H9 (cell line): ENCODE measurements at regions not wholly inside any gene's neighbourhood (a gene's known extent, or its start where the extent isn't known, plus 50 kb on each side); places are given as distances from the start of the nearest gene placed in this dataset.

Experiments used
- DNase-seq: peaks from one replicate; pipeline ENCODE4 v3.0.0-alpha.2; 2017
- H2AFZ ChIP-seq: one replicate; pipeline ENCODE4 v1.6.1; 2013; ENCODE audit warnings: mild to moderate bottlenecking, low read length, control low read depth, moderate library complexity
- H2AK5ac ChIP-seq: 2 replicates; pipeline ENCODE4 v1.6.1; 2013; ENCODE audit warnings: low read length, control low read depth, mixed read lengths; ENCODE audit not compliant: insufficient read length
- H2BK120ac ChIP-seq: one replicate; pipeline ENCODE4 v1.6.1; 2013; ENCODE audit warnings: low read depth, mild to moderate bottlenecking, low read length, control low read depth, inconsistent platforms; ENCODE audit not compliant: poor library complexity, severe bottlenecking
- H2BK12ac ChIP-seq: 2 replicates; pipeline ENCODE4 v1.6.1; 2013; ENCODE audit warnings: low read length, control low read depth, mixed read lengths, low read depth; ENCODE audit not compliant: insufficient read length
- H2BK15ac ChIP-seq: 2 replicates; pipeline ENCODE4 v1.6.1; 2013; ENCODE audit warnings: low read depth, low read length, control low read depth
- H2BK20ac ChIP-seq: one replicate; pipeline ENCODE4 v1.6.1; 2013; ENCODE audit warnings: low read depth, mild to moderate bottlenecking, low read length, control low read depth, inconsistent platforms; ENCODE audit not compliant: poor library complexity, severe bottlenecking
- H2BK5ac ChIP-seq: 2 replicates; pipeline ENCODE4 v1.6.1; 2013; ENCODE audit warnings: low read length, control low read depth, mixed read lengths; ENCODE audit not compliant: insufficient read length
- H3K14ac ChIP-seq: 2 replicates; pipeline ENCODE4 v1.6.1; 2013; ENCODE audit warnings: low read length, control low read depth; ENCODE audit not compliant: insufficient read depth
- H3K18ac ChIP-seq: 2 replicates; pipeline ENCODE4 v1.6.1; 2013; ENCODE audit warnings: low read depth, mild to moderate bottlenecking, mixed read lengths, low read length, control low read depth; ENCODE audit not compliant: insufficient read length
- H3K23ac ChIP-seq: 2 replicates; pipeline ENCODE4 v1.6.1; 2013; ENCODE audit warnings: low read length, control low read depth, mixed read lengths, low read depth; ENCODE audit not compliant: insufficient read length
- H3K23me2 ChIP-seq: 2 replicates; pipeline ENCODE4 v1.6.1; 2013; ENCODE audit warnings: low read depth, mild to moderate bottlenecking, mixed read lengths, low read length, control low read depth; ENCODE audit not compliant: insufficient read length, poor library complexity, severe bottlenecking
- H3K27ac ChIP-seq: 2 replicates; pipeline ENCODE4 v1.5.1; 2013; ENCODE audit warnings: low read length, control low read depth, mixed read lengths, low read depth; ENCODE audit not compliant: insufficient read length
- H3K27me3 ChIP-seq: 2 replicates; pipeline ENCODE4 v1.6.1; 2013; ENCODE audit warnings: low read length, control low read depth, inconsistent platforms; ENCODE audit not compliant: insufficient read depth
- H3K4ac ChIP-seq: 2 replicates; pipeline ENCODE4 v1.6.1; 2013; ENCODE audit warnings: low read depth, mild to moderate bottlenecking, control low read depth, inconsistent platforms, low read length, moderate library complexity
- H3K4me1 ChIP-seq: 2 replicates; pipeline ENCODE4 v1.6.1; 2013; ENCODE audit warnings: low read length, control low read depth, inconsistent platforms; ENCODE audit not compliant: insufficient read depth
- H3K4me2 ChIP-seq: 2 replicates; pipeline ENCODE4 v1.6.1; 2013; ENCODE audit warnings: low read length, control low read depth, mixed read lengths; ENCODE audit not compliant: insufficient read length, insufficient read depth
- H3K56ac ChIP-seq: 2 replicates; pipeline ENCODE4 v1.6.1; 2013; ENCODE audit warnings: low read depth, mild to moderate bottlenecking, mixed read lengths, low read length, control low read depth; ENCODE audit not compliant: insufficient read length
- H3K79me1 ChIP-seq: 2 replicates; pipeline ENCODE4 v1.6.1; 2013; ENCODE audit warnings: low read depth, mild to moderate bottlenecking, moderate library complexity, low read length, control low read depth, inconsistent platforms; ENCODE audit not compliant: insufficient read depth, poor library complexity, severe bottlenecking
- H3K79me2 ChIP-seq: 2 replicates; pipeline ENCODE4 v1.6.1; 2013; ENCODE audit warnings: low read length, control low read depth, inconsistent platforms; ENCODE audit not compliant: insufficient read depth
- H3K9ac ChIP-seq: 2 replicates; pipeline ENCODE4 v1.6.1; 2013; ENCODE audit warnings: low read length, control low read depth, mixed read lengths; ENCODE audit not compliant: insufficient read length; ENCODE audit errors: extremely low read depth
- H3K9me3 ChIP-seq: one replicate; pipeline ENCODE4 v1.6.1; 2013; ENCODE audit warnings: low read depth, low read length, inconsistent platforms; ENCODE audit not compliant: control insufficient read depth
- H3T11ph ChIP-seq: one replicate; pipeline ENCODE4 v1.6.1; 2013; ENCODE audit warnings: mild to moderate bottlenecking, low read length, control low read depth, inconsistent platforms
- H4K20me1 ChIP-seq: one replicate; pipeline ENCODE4 v1.6.1; 2013; ENCODE audit not compliant: control insufficient read depth, insufficient read length, insufficient read depth
- H4K5ac ChIP-seq: 2 replicates; pipeline ENCODE4 v1.6.1; 2013; ENCODE audit warnings: low read depth, mild to moderate bottlenecking, mixed read lengths, low read length, control low read depth; ENCODE audit not compliant: insufficient read length
- H4K8ac ChIP-seq: replicated peaks from 2 replicates; pipeline ENCODE4 v1.6.1; 2013; ENCODE audit warnings: low read length, control low read depth, mixed read lengths, low read depth; ENCODE audit not compliant: insufficient read length
- H4K91ac ChIP-seq: 2 replicates; pipeline ENCODE4 v1.6.1; 2013; ENCODE audit warnings: low read depth, mild to moderate bottlenecking, moderate library complexity, mixed read lengths, low read length, control low read depth; ENCODE audit not compliant: insufficient read length
- H3K27ac Mint-ChIP-seq, 3 experiments: 2 replicates in 2 of 3; 3 replicates in 1 of 3; pipeline ENCODE4 v1.8.0; 2020 to 2021; ENCODE audit warnings: mixed read lengths in 3 of 3, mild to moderate bottlenecking in 1 of 3, moderate library complexity in 1 of 3
- H3K27me3 Mint-ChIP-seq: 2 replicates; pipeline ENCODE4 v1.8.0; 2021; ENCODE audit warnings: low read depth, mild to moderate bottlenecking, moderate library complexity, mixed read lengths
- H3K36me3 Mint-ChIP-seq, 3 experiments: 2 replicates in 2 of 3; 3 replicates in 1 of 3; pipeline ENCODE4 v1.8.0; 2020 to 2021; ENCODE audit warnings: low read depth in 3 of 3, mixed read lengths in 3 of 3; ENCODE audit not compliant: insufficient read depth in 1 of 3
- H3K4me1 Mint-ChIP-seq, 2 experiments: 2 replicates each; pipeline ENCODE4 v1.8.0; 2020; ENCODE audit warnings: mixed read lengths in 2 of 2
- H3K4me3 Mint-ChIP-seq, 2 experiments: 2 replicates in 1 of 2; 3 replicates in 1 of 2; pipeline ENCODE4 v1.8.0; 2020 to 2021; ENCODE audit warnings: mild to moderate bottlenecking in 2 of 2, mixed read lengths in 2 of 2, moderate library complexity in 1 of 2
- H3K9me3 Mint-ChIP-seq, 2 experiments: 2 replicates in 1 of 2; 3 replicates in 1 of 2; pipeline ENCODE4 v1.8.0; 2020; ENCODE audit warnings: mild to moderate bottlenecking in 2 of 2, mixed read lengths in 2 of 2, moderate library complexity in 1 of 2
- CTCF ChIP-seq: fragments of 200-600 bp; sonication (generic); conservative IDR thresholded peaks from 3 replicates; pipeline ENCODE4 v1.8.0; 2021; ENCODE audit warnings: antibody characterized with exemption, mild to moderate bottlenecking

DNA sequence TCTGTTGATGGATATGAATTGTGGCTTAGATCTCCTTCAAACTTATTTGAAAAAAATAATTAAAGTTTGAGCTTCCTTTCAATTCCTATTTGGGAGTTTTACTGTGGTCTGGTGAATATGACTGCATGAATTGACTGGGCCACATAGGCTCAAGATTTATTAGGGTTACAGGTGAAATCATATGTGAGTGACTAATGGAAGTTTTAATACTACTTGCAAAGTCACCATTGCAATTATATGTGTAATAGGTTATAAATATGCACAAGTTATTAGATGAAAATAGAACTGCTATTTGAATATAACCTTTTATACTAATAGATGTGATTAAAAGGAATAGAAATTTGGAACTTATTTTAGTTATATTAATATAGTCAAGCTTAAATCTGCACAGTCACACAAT, 712.1 kb upstream of the MMS22L start:
- Histone ChIP-seq H3K23me2 (no peaks in the 10 kb centered on the region), H3K79me1 (no peaks in the 10 kb centered on the region), H2BK15ac (no peak overlapping the region), H4K20me1 (no peaks in the 10 kb centered on the region), H3T11ph (no peak overlapping the region), H3K9ac (no peak overlapping the region), H2BK20ac (no peak overlapping the region), H4K8ac (no peak overlapping the region), H2AK5ac (no peak overlapping the region), H3K56ac (no peak overlapping the region), H3K79me2 (no peaks in the 10 kb centered on the region), H4K5ac (no peak overlapping the region), H3K18ac (no peak overlapping the region), H3K4ac (no peak overlapping the region), H3K27ac (no peak overlapping the region), H3K4me1 (no peaks in the 10 kb centered on the region), H3K4me2 (no peak overlapping the region), H4K91ac (no peak overlapping the region), H2AFZ (no peak overlapping the region), H2BK120ac (no peak overlapping the region), H3K27me3 (no peaks in the 10 kb centered on the region), H3K14ac (no peak overlapping the region), H2BK12ac (no peak overlapping the region), H3K9me3 (no peaks in the 10 kb centered on the region), H3K23ac (no peak overlapping the region), H2BK5ac (no peak overlapping the region)
- Mint-ChIP-seq H3K4me3 (no peak overlapping the region), H3K27ac (no peak overlapping the region), H3K27me3 (no peaks in the 10 kb centered on the region), H3K9me3 (no peaks in the 10 kb centered on the region), H3K4me1 (no peaks in the 10 kb centered on the region), H3K36me3 (no peaks in the 10 kb centered on the region)
- no peak for TF ChIP-seq CTCF
- no peak for DNase-seq
